Medulla oblongata (tissue), 1 donor: ENCODE measurements at regions not wholly inside any gene's neighbourhood (a gene's known extent, or its start where the extent isn't known, plus 50 kb on each side); places are given as distances from the start of the nearest gene placed in this dataset.
"Not testable (repeated sequence)": the region's sequence is repeated elsewhere in the genome, so short reads cannot be mapped to it uniquely, and the experiment has no call there.

Experiments
- DNase-seq: peaks from one replicate; pipeline ENCODE4 v3.0.0-alpha.2; 2015; ENCODE audit errors: extremely low spot score

- DNase-seq = no peak
Observed at GRCh38 chr16:55061126-55061525, 130.5 kb downstream of the IRX5 start.

- no peak for DNase-seq
Observed at GRCh38 chr16:55062442-55062841, 131.8 kb downstream of the IRX5 start.

- DNase-seq = no peak
Observed at GRCh38 chr16:55072976-55073375, 142.3 kb downstream of the IRX5 start.

GRCh38 chr16:55073830-55074229, 143.2 kb downstream of the IRX5 start:
- DNase-seq = no peak

GRCh38 chr16:55075208-55075607, 144.5 kb downstream of the IRX5 start:
- DNase-seq = not testable (repeated sequence)

- DNase-seq = no peak
Observed at GRCh38 chr16:55076053-55076452, 145.4 kb downstream of the IRX5 start.

- no peak for DNase-seq
Observed at GRCh38 chr16:55077266-55077665, 146.6 kb downstream of the IRX5 start.

- no peak for DNase-seq
Observed at GRCh38 chr16:55078153-55078552, 147.5 kb downstream of the IRX5 start.

- no peak for DNase-seq
Observed at GRCh38 chr16:55078699-55079410, 148.2 kb downstream of the IRX5 start.

- DNase-seq = no peak
Observed at GRCh38 chr16:55081622-55082590, 151.2 kb downstream of the IRX5 start.

GRCh38 chr16:55082591-55082976, 151.9 kb downstream of the IRX5 start:
- DNase-seq = no peak

GRCh38 chr16:55083052-55083451, 152.4 kb downstream of the IRX5 start:
- no peak for DNase-seq

- no peak for DNase-seq
Observed at GRCh38 chr16:55088098-55088497, 157.4 kb downstream of the IRX5 start.

- DNase-seq = no peak
Observed at GRCh38 chr16:55089600-55089999, 158.9 kb downstream of the IRX5 start.

GRCh38 chr16:55091213-55091870, 160.7 kb downstream of the IRX5 start:
- DNase-seq = no peak

- DNase-seq = no peak
Observed at GRCh38 chr16:55091871-55092230, 161.2 kb downstream of the IRX5 start.

GRCh38 chr16:55100100-55100499, 169.4 kb downstream of the IRX5 start:
- peak; percentile 15 for DNase-seq

GRCh38 chr16:55101026-55101425, 170.4 kb downstream of the IRX5 start:
- no peak for DNase-seq

GRCh38 chr16:55102077-55102476, 171.4 kb downstream of the IRX5 start:
- DNase-seq = no peak

GRCh38 chr16:55102531-55102930, 171.9 kb downstream of the IRX5 start:
- DNase-seq = no peak

- DNase-seq = no peak
Observed at GRCh38 chr16:55107851-55108250, 177.2 kb downstream of the IRX5 start.

- no peak for DNase-seq
Observed at GRCh38 chr16:55113210-55113609, 182.5 kb downstream of the IRX5 start.
